DND-41 (cell line): ENCODE measurements at regions not wholly inside any gene's neighbourhood (a gene's known extent, or its start where the extent isn't known, plus 50 kb on each side); places are given as distances from the start of the nearest gene placed in this dataset.

Experiments
- ATAC-seq: fragments of 200-7000 bp; cut with Tn5 transposase; 3 replicates; pipeline ENCODE4 v1.9.1; 2021; ENCODE audit warnings: low read depth; ENCODE audit not compliant: insufficient read depth
- DNase-seq: peaks from one replicate; pipeline ENCODE4 v3.0.0-alpha.2; 2020
- H2AFZ ChIP-seq: 2 replicates; pipeline ENCODE4 v1.6.0; 2012; ENCODE audit warnings: low read depth, low read length
- H3K27ac ChIP-seq: 2 replicates; pipeline ENCODE4 v1.5.1; 2012; ENCODE audit warnings: low read length, inconsistent platforms
- H3K27me3 ChIP-seq: fragments of 200-600 bp; sonication (generic); 2 replicates; pipeline ENCODE4 v1.6.0; 2012; ENCODE audit warnings: low read length, mild to moderate bottlenecking, inconsistent platforms; ENCODE audit not compliant: insufficient read depth, poor library complexity
- H3K36me3 ChIP-seq: 2 replicates; pipeline ENCODE4 v1.5.1; 2012; ENCODE audit warnings: low read length, inconsistent platforms; ENCODE audit not compliant: insufficient read depth
- H3K4me1 ChIP-seq: 2 replicates; pipeline ENCODE4 v1.5.1; 2012; ENCODE audit warnings: mild to moderate bottlenecking, low read length; ENCODE audit not compliant: insufficient read depth
- H3K4me2 ChIP-seq: 2 replicates; pipeline ENCODE4 v1.6.0; 2012; ENCODE audit warnings: mild to moderate bottlenecking, moderate library complexity, low read length, inconsistent platforms; ENCODE audit not compliant: insufficient read depth
- H3K4me3 ChIP-seq, 2 experiments: fragments of 200-600 bp in 1 of 2; shearing (Covaris generic) in 1 of 2; 2 replicates each; pipeline ENCODE4 v1.5.1; 2012 to 2016; ENCODE audit warnings: inconsistent platforms in 2 of 2, low read length in 2 of 2, mild to moderate bottlenecking in 2 of 2, low read depth in 1 of 2, moderate library complexity in 1 of 2
- H3K79me2 ChIP-seq: 2 replicates; pipeline ENCODE4 v1.6.0; 2012; ENCODE audit warnings: low read length, inconsistent platforms; ENCODE audit not compliant: insufficient read depth
- H3K9ac ChIP-seq: 2 replicates; pipeline ENCODE4 v1.6.0; 2012; ENCODE audit warnings: low read depth, mild to moderate bottlenecking, inconsistent platforms, low read length, moderate library complexity
- H3K9me3 ChIP-seq: 2 replicates; pipeline ENCODE4 v1.5.1; 2012; ENCODE audit warnings: low read length, moderate library complexity, mild to moderate bottlenecking, inconsistent platforms; ENCODE audit not compliant: insufficient read depth, severe bottlenecking
- H4K20me1 ChIP-seq: 2 replicates; pipeline ENCODE4 v1.6.0; 2012; ENCODE audit warnings: low read length; ENCODE audit not compliant: insufficient read depth
- CTCF ChIP-seq: IDR thresholded peaks from 2 replicates; pipeline ENCODE4 v1.5.1; 2012; ENCODE audit warnings: borderline replicate concordance, low read length, moderate library complexity, mild to moderate bottlenecking; ENCODE audit not compliant: poor library complexity, severe bottlenecking; ENCODE audit errors: extremely low read depth
- EZH2 ChIP-seq: IDR thresholded peaks from 3 replicates; pipeline ENCODE4 v1.6.1; 2012; ENCODE audit warnings: borderline replicate concordance, low read depth, mild to moderate bottlenecking, moderate library complexity, low read length, inconsistent platforms; ENCODE audit not compliant: severe bottlenecking

GRCh38 chr2:47651296-47651695 lies 80.5 kb upstream of the KCNK12 start:
- Histone ChIP-seq H4K20me1 (no peaks in the 10 kb centered on the region; the same call in 1 of the 2 replicates), H3K27ac (no peak overlapping the region), H3K36me3 (no peaks in the 10 kb centered on the region), H3K4me3 (no peak overlapping the region), H3K27me3 (no peaks in the 10 kb centered on the region), H3K79me2 (no peaks in the 10 kb centered on the region), H3K9ac (no peak overlapping the region), H3K4me2 (no peak overlapping the region), H2AFZ (no peak overlapping the region), H3K4me1 (no peaks in the 10 kb centered on the region), H3K9me3 (no peaks in the 10 kb centered on the region)
- DNase-seq (no peak), ATAC-seq (no peak)
- TF ChIP-seq CTCF (no peak), EZH2 (no peak)

- no peaks in the 10 kb centered on the region for H3K27me3 ChIP-seq
- no peaks in the 10 kb centered on the region for H3K9me3 ChIP-seq
- no peak overlapping the region for H3K27ac ChIP-seq
- no peak overlapping the region for H3K4me3 ChIP-seq
- H3K36me3 ChIP-seq: no peaks in the 10 kb centered on the region
- no peaks in the 10 kb centered on the region for H3K4me1 ChIP-seq
- no peaks in the 10 kb centered on the region; the same call in 1 of the 2 replicates for H4K20me1 ChIP-seq
- H3K9ac ChIP-seq: no peak overlapping the region
- ATAC-seq (no peak), DNase-seq (no peak)
- no peaks in the 10 kb centered on the region for H3K79me2 ChIP-seq
- H3K4me2 ChIP-seq: no peak overlapping the region
- TF ChIP-seq EZH2: no peak
- no peak for TF ChIP-seq CTCF
- no peak overlapping the region for H2AFZ ChIP-seq
These were observed 79.3 kb upstream of the KCNK12 start for GRCh38 chr2:47650001-47650535.

- Histone ChIP-seq H3K79me2 (no peaks in the 10 kb centered on the region), H2AFZ (no peak overlapping the region), H3K4me2 (no peak overlapping the region), H3K36me3 (no peaks in the 10 kb centered on the region), H3K4me1 (no peaks in the 10 kb centered on the region), H3K4me3 (no peak overlapping the region), H3K27me3 (no peaks in the 10 kb centered on the region), H3K9me3 (no peaks in the 10 kb centered on the region), H3K27ac (no peak overlapping the region), H4K20me1 (no peaks in the 10 kb centered on the region), H3K9ac (no peak overlapping the region)
- TF ChIP-seq CTCF: no peak
- no peak for TF ChIP-seq EZH2
- DNase-seq: no peak
- no peak for ATAC-seq
These were observed 74.5 kb upstream of the KCNK12 start for GRCh38 chr2:47645246-47645645.

- H3K4me2 ChIP-seq: no peak overlapping the region
- no peak overlapping the region for H3K4me3 ChIP-seq
- ATAC-seq (no peak), DNase-seq (no peak)
- no peak overlapping the region for H3K9ac ChIP-seq
- no peak overlapping the region for H3K27ac ChIP-seq
- H3K4me1 ChIP-seq: no peaks in the 10 kb centered on the region
- H2AFZ ChIP-seq: no peak overlapping the region
- no peaks in the 10 kb centered on the region for H3K9me3 ChIP-seq
- TF ChIP-seq EZH2: no peak
- no peaks in the 10 kb centered on the region for H3K36me3 ChIP-seq
- H3K27me3 ChIP-seq: no peaks in the 10 kb centered on the region
- no peaks in the 10 kb centered on the region for H4K20me1 ChIP-seq
- no peaks in the 10 kb centered on the region for H3K79me2 ChIP-seq
These were observed 73.6 kb upstream of the KCNK12 start for GRCh38 chr2:47644351-47644750.
